Epithelial cell of proximal tubule (primary cell): ENCODE measurements at regions not wholly inside any gene's neighbourhood (a gene's known extent, or its start where the extent isn't known, plus 50 kb on each side); places are given as distances from the start of the nearest gene placed in this dataset.

Experiments used
- DNase-seq: peaks from one replicate; pipeline ENCODE4 v3.0.0-alpha.2; 2011; ENCODE audit warnings: low read depth
- H3K4me3 ChIP-seq: 2 replicates; pipeline ENCODE4 v1.5.1; 2011; ENCODE audit warnings: low read depth, mild to moderate bottlenecking, low read length
- TF ChIP-seq, protein P1 (sequence below): conservative IDR thresholded peaks from 2 replicates; pipeline ENCODE4 v1.5.1; 2012; ENCODE audit warnings: low read depth, mild to moderate bottlenecking, low read length

DNA sequence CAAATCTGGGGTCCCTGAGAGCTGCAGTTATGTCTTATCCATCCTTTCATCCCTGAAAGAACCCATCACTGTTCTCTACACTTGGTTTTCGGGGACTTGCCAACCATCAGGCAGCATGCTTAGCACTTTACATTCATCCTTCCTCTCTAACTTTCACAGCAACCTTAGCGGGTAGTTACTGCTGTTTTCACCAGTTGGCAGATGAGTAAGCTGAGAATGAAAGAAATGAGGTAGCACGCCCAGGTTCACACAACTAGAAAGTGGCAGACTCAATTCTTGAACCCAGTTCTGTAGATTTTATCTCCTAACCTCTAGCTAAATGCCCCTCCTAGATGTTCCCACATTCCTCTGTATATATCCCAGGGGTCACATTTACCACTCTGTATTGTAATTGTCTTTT, 342.0 kb upstream of the WWC1 start:
- H3K4me3 ChIP-seq, result no peak overlapping the region
- no peak for DNase-seq
- TF ChIP-seq, protein P1, sequence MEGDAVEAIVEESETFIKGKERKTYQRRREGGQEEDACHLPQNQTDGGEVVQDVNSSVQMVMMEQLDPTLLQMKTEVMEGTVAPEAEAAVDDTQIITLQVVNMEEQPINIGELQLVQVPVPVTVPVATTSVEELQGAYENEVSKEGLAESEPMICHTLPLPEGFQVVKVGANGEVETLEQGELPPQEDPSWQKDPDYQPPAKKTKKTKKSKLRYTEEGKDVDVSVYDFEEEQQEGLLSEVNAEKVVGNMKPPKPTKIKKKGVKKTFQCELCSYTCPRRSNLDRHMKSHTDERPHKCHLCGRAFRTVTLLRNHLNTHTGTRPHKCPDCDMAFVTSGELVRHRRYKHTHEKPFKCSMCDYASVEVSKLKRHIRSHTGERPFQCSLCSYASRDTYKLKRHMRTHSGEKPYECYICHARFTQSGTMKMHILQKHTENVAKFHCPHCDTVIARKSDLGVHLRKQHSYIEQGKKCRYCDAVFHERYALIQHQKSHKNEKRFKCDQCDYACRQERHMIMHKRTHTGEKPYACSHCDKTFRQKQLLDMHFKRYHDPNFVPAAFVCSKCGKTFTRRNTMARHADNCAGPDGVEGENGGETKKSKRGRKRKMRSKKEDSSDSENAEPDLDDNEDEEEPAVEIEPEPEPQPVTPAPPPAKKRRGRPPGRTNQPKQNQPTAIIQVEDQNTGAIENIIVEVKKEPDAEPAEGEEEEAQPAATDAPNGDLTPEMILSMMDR, result no peak

DNA sequence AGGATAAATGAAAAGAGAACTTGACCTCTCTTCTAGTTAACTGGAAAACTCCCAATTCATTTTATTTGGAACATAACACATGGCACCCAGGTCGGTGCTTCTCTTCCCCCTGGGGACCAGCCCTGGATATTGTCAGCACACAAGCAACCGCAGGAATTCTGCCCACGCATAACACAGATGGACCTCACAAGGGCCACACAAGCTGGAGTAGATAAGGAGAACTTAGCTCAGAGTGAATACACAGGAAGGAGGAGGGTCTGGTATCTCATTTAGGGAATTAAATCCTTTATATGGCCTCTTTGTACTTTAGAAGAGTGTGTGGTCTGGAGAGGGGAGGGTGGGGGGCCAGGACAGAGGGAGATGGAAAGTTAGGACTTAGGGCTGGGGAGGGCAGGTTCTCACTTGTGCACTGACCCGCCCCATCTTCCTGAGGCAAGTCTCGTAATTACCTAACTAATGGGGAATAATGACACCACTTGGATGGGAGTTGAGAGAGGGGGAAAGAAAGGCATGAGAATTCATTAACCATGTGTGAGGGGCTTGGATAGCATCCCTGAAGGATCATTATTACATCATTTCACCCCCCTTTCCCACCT, 341.2 kb upstream of the WWC1 start:
- TF ChIP-seq, protein P1, result no peak
- H3K4me3 ChIP-seq, result no peak overlapping the region
- DNase-seq, result no peak

DNA sequence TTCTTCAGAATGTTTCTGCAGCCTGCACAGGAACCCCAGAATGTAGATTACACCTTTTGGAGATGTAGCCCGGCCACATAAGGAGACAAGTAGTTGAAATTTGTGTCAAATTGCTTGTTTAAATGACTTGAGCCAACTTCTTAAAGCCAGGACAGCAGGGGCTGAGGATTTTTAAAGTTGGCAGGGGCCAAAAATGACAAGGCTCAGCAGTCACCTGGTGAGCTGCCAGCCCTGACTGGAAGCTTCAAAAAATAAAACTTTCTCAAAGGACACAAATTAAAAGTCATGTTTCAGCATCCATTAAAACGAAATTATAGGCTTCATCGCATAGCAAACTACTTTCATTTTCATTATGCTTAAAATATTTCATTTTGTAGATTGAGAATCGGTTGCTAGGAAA, 340.3 kb upstream of the WWC1 start:
- H3K4me3 ChIP-seq, result no peak overlapping the region
- no peak for DNase-seq
- TF ChIP-seq, protein P1, result no peak

DNA sequence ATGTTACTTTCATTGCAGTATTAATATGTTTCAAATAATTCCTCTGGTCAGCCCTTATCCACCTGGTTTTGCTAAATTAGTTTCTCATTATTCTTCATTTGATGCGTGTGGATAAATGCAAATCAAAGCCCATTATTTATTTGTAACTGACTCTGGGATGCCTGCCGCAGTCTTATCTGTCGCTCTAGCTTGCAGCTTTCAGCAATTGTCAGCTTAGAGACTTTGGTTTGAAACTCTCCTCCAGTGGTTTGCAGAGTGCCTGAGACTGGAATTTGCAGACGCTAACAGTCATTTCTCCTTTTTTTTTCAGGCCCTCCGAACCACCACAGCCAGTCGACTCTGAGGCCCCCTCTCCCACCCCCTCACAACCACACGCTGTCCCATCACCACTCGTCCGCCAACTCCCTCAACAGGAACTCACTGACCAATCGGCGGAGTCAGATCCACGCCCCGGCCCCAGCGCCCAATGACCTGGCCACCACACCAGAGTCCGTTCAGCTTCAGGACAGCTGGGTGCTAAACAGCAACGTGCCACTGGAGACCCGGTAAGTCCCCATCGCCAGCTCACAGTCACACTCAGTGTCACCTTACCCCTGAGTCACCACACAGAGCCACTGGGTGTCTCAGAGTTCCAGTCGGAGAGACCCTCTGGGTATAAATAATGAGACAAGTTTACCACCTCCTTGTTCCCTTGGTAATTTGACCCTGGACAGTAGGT, 339.0 kb upstream of the WWC1 start:
- H3K4me3 ChIP-seq, result no peak overlapping the region
- TF ChIP-seq, protein P1, result no peak
- DNase-seq, result no peak

DNA sequence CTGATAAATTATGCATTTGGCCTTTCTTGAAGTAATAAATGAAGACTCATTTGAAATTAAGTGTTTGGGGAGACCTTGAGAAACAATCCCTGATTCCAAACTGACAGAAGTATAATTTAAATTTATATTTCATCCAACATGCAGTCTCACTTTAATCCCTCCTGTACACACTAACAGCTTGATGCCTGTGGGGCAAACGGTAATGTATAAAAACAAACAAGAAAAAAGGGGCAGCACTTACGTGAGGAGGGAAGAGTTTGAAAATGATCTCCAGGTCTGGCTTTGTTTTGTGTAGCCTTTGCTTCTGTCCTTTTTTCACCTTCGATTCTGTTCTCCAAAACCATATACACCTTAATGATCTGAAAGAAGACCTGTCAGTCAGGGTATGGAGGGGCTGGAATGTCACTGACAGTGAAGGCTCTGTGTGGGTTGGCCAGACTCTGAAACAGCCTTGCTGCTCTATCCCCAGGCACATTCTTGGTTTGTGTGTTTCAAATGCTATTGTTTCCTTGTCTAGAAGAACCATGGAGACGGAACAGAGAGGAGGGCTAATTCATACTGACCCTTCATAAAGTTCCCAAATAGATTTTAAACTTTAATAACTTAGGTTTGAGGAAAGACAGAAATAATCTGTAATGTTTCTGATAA, 338.2 kb upstream of the WWC1 start:
- no peak for DNase-seq
- no peak overlapping the region for H3K4me3 ChIP-seq
- TF ChIP-seq, protein P1, result no peak

DNA sequence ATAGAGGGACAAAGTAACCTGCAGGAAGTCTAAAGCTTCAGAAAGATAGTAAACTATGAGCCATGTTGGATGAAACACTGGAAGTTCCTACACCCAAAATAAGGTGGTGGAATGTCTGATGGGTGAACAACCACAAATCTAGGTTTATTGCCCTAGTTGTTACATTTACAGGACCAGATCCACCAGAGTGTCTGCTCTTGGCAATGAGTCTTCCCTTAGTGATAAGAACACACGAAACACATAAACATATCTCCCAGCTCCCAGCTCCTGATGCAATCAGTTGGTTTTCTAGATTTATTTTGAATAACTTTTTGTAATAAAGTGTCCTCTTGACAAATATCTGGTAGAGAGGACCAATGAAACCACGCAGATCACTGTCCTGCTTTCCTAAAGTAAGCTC, 329.7 kb upstream of the WWC1 start:
- TF ChIP-seq, protein P1, result no peak
- DNase-seq, result no peak
- no peak overlapping the region for H3K4me3 ChIP-seq
